ENCODE measurements at regions not wholly inside any gene's neighbourhood (a gene's known extent, or its start where the extent isn't known, plus 50 kb on each side); places are given as distances from the start of the nearest gene placed in this dataset.

DNA sequence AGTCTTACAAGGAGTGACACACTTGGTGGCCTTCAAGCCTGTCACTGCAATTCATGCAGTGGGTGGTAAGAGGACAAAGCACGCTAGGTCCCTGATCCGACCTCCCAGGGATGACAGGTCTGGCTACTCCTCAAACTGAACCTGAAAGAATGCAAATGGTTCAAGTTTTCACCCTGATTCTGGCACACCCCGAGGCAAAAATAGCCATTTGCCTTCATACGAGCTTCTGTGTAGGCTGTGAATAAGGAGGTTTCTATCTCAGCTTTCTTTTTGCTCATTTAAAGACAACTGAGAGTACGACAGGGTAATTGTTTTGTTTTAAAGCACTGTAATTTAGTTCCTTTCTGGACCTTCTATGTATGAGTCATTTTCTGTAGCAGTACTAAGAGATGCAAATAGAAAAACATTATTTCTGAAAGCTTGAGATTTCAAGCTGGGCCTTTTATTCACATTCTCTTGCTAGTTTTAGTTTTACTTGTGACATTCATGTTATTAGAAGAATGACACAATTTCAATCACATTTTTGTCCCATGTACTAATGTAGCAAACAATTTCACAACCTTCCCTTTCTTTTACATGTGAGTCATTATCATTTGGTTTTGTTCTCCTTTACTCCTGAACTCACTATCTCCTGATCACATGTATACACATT, 56.6 kb upstream of the FDX1 start:
- no peak for DNase-seq
- peak overlapping the region; percentile 75 for H3K27ac Mint-ChIP-seq
- CTCF ChIA-PET, result interaction anchor here (1.9 to 4.8 kb wide), 3 partner anchors 77 to 857 kb away, joined by 4 to 51 read pairs (median 7); partner anchors contain the start of gene RDX
- H3K4me3 Mint-ChIP-seq, result peak overlapping the region; percentile 7
- no peaks in the 10 kb centered on the region for H3K9me3 Mint-ChIP-seq (ENCODE audit: low read depth)
- ATAC-seq, result peak; percentile 76
- no peaks in the 10 kb centered on the region for H3K27me3 Mint-ChIP-seq
- H3K4me1 Mint-ChIP-seq, result peaks cover 18% of the 10 kb centered on the region
- peaks cover 2% of the 10 kb centered on the region for H3K36me3 Mint-ChIP-seq

GRCh38 chr11:110374921-110375320, 54.8 kb upstream of the FDX1 start:
- Mint-ChIP-seq H3K9me3 (ENCODE audit: low read depth) (no peaks in the 10 kb centered on the region), H3K4me3 (no peak overlapping the region), H3K4me1 (peaks cover 18% of the 10 kb centered on the region), H3K27ac (no peak overlapping the region), H3K27me3 (no peaks in the 10 kb centered on the region), H3K36me3 (peaks cover 2% of the 10 kb centered on the region)
- DNase-seq (no peak), ATAC-seq (no peak)
- CTCF ChIA-PET, result interaction anchor here (1.0 to 4.8 kb wide), 4 partner anchors 19 to 174 kb away, joined by 3 to 51 read pairs (median 4); no protein-coding TSS in a partner anchor

GRCh38 chr11:110375351-110375750, 54.4 kb upstream of the FDX1 start:
- Mint-ChIP-seq H3K4me3 (no peak overlapping the region), H3K4me1 (peaks cover 18% of the 10 kb centered on the region), H3K36me3 (peaks cover 2% of the 10 kb centered on the region), H3K27ac (no peak overlapping the region), H3K9me3 (ENCODE audit: low read depth) (no peaks in the 10 kb centered on the region), H3K27me3 (no peaks in the 10 kb centered on the region)
- DNase-seq (no peak), ATAC-seq (no peak)
- CTCF ChIA-PET, result interaction anchor here (1.0 to 4.8 kb wide), 5 partner anchors 18 to 175 kb away, joined by 3 to 51 read pairs (median 4); no protein-coding TSS in a partner anchor

DNA sequence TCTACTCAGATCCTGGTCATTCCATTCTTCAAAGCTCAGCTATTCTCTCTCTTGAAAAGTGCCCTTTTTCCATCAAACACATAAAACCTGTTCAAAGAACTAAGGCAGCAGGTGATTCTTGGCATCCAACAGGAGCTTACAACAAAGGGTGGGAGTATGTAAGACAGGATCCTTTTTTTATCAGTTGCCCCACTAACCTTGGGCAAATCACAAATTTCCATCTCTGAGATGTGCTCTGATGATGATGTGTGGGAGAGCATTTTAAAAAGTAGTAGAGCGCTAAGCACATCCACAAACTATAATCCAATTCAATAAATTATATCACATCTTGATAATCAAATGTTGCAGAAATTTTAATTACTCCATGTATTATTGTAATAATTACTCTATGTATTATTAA, 53.7 kb upstream of the FDX1 start:
- Mint-ChIP-seq H3K4me1 (peaks cover 18% of the 10 kb centered on the region), H3K9me3 (ENCODE audit: low read depth) (no peaks in the 10 kb centered on the region), H3K27me3 (no peaks in the 10 kb centered on the region), H3K27ac (no peak overlapping the region), H3K36me3 (peaks cover 2% of the 10 kb centered on the region), H3K4me3 (no peak overlapping the region)
- CTCF ChIA-PET, result interaction anchor here (1.0 to 4.8 kb wide), 3 partner anchors 18 to 175 kb away, joined by 3 to 51 read pairs (median 4); no protein-coding TSS in a partner anchor
- DNase-seq (no peak), ATAC-seq (no peak)

GRCh38 chr11:110376711-110377324, 52.9 kb upstream of the FDX1 start:
- Mint-ChIP-seq H3K27me3 (no peaks in the 10 kb centered on the region), H3K4me1 (peaks cover 18% of the 10 kb centered on the region), H3K9me3 (ENCODE audit: low read depth) (no peaks in the 10 kb centered on the region), H3K4me3 (no peak overlapping the region), H3K36me3 (peaks cover 2% of the 10 kb centered on the region), H3K27ac (no peak overlapping the region)
- DNase-seq, result no peak
- CTCF ChIA-PET, result interaction anchor here (0.8 to 2.9 kb wide), 11 partner anchors 37 to 204 kb away, joined by 3 to 22 read pairs (median 4); partner anchors contain the start of gene FDX1
- peak; percentile 44 for ATAC-seq

DNA sequence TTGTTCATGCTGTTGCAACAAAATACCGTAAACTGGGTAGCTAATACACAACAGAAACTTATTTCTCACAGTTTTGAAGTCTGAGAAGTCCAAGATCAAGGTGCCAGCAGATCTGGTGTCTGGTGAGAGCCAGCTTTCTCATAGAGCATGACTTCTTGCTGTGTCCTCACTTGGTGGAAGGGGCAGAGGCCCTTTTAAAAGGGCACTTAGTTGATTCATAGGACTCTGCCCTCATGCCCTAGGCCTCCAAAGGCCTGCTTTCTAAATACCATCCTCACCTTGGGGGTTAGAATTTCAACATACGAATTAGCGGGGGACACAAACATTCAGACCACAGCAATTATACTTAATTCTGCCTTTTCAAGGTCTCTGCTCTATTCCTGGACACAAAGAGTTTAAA, 52.3 kb upstream of the FDX1 start:
- Mint-ChIP-seq H3K4me1 (peaks cover 18% of the 10 kb centered on the region), H3K9me3 (ENCODE audit: low read depth) (no peaks in the 10 kb centered on the region), H3K4me3 (no peak overlapping the region), H3K36me3 (peaks cover 2% of the 10 kb centered on the region), H3K27ac (no peak overlapping the region), H3K27me3 (no peaks in the 10 kb centered on the region)
- no peak for ATAC-seq
- CTCF ChIA-PET, result interaction anchor here (0.5 to 2.9 kb wide), 12 partner anchors 37 to 205 kb away, joined by 3 to 22 read pairs (median 4); partner anchors contain the start of gene FDX1
- DNase-seq, result no peak

DNA sequence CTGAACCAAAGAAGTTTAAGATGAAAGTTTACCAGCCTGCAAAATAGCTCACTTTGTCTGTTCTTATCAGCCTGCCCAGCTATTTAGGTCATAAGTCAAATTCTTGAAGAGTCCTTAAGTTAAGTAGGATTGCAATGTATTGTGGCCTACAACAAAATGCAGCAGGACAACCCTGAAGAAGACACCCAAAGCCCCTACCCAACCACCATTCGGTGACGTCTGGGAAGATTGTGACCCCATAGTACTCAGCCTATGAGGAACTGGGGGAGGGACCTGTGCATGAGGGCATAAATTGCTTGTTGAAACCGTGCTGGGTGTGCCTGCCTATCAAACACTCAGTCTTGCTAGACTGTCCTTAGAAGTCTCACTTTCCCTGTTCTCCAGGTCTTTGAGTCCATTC, 50.5 kb upstream of the FDX1 start:
- H3K27me3 Mint-ChIP-seq, result no peaks in the 10 kb centered on the region
- H3K9me3 Mint-ChIP-seq (ENCODE audit: low read depth), result no peaks in the 10 kb centered on the region
- peaks cover 9% of the 10 kb centered on the region for H3K4me1 Mint-ChIP-seq
- H3K4me3 Mint-ChIP-seq, result no peak overlapping the region
- peaks cover 2% of the 10 kb centered on the region for H3K36me3 Mint-ChIP-seq
- ATAC-seq, result no peak
- H3K27ac Mint-ChIP-seq, result no peak overlapping the region
- CTCF ChIA-PET, result interaction anchor here (2.9 kb wide), 1 partner anchor 178 kb away, joined by 22 read pairs; no protein-coding TSS in a partner anchor
- DNase-seq, result no peak

DNA sequence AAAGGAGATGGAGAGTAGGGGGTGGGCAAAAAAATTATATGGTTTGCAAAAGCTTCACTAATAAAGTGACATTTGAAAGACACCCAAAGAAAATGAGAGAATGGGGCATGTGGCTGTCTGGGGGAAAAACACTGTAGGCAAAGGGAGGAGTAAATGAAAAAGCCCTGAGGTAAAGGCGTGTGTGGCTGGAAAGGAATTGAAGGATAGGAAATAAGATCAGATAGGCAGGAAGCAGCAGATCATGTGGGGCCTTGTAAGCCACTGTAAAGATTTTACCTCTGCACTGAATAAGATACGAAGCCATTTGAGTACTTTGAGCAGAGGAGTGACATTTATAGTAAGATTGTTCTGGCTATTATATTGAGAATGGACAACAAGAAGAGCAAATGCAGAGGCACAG, 49.8 kb upstream of the FDX1 start:
- Mint-ChIP-seq H3K9me3 (ENCODE audit: low read depth) (no peaks in the 10 kb centered on the region), H3K27me3 (no peaks in the 10 kb centered on the region), H3K4me3 (no peak overlapping the region), H3K4me1 (peaks cover 9% of the 10 kb centered on the region), H3K36me3 (peaks cover 2% of the 10 kb centered on the region), H3K27ac (no peak overlapping the region)
- ATAC-seq, result no peak
- DNase-seq, result no peak
- CTCF ChIA-PET, result no interaction called here
